CD4-positive, alpha-beta memory T cell (primary cell): ENCODE measurements at regions not wholly inside any gene's neighbourhood (a gene's known extent, or its start where the extent isn't known, plus 50 kb on each side); places are given as distances from the start of the nearest gene placed in this dataset.

Source experiments
- CTCF ChIA-PET: fragments of 350-600 bp; sonication (Branson Sonifier 250); formaldehyde crosslinking; loops from one replicate; lab custom pipeline; 2021; ENCODE audit warnings: inconsistent platforms; ENCODE audit not compliant: partially characterized antibody; lab: Charles Lee
- POLR2A ChIA-PET: fragments of 350-600 bp; sonication (Branson Sonifier 250); formaldehyde crosslinking; loops from one replicate; lab custom pipeline; 2021; ENCODE audit not compliant: partially characterized antibody; lab: Charles Lee
- DNase-seq, 5 donors: peaks; one replicate each; pipeline versions ENCODE4 v3.0.0 to v3.0.0-alpha.2; 2020 to 2022; ENCODE audit warnings: mixed read lengths in 1 of 5
- H3K27ac ChIP-seq: one replicate; pipeline ENCODE4 v1.7.0; 2013; ENCODE audit warnings: low read depth, low read length
- H3K27me3 ChIP-seq: 2 replicates; pipeline ENCODE4 v1.7.0; 2013; ENCODE audit warnings: mild to moderate bottlenecking, low read length, moderate library complexity; ENCODE audit not compliant: insufficient read depth
- H3K36me3 ChIP-seq: 2 replicates; pipeline ENCODE4 v1.7.0; 2013; ENCODE audit warnings: mild to moderate bottlenecking, low read length, moderate library complexity; ENCODE audit not compliant: insufficient read depth
- H3K4me1 ChIP-seq: 2 replicates; pipeline ENCODE4 v1.7.0; 2013; ENCODE audit warnings: mild to moderate bottlenecking, low read length, moderate library complexity; ENCODE audit not compliant: insufficient read depth
- H3K4me3 ChIP-seq, 2 donors: one replicate each; pipeline ENCODE4 v1.7.0; 2013; ENCODE audit warnings: low read length in 2 of 2, mild to moderate bottlenecking in 1 of 2
- H3K9me3 ChIP-seq, 2 donors: one replicate each; pipeline ENCODE4 v1.7.0; 2013; ENCODE audit warnings: low read length in 2 of 2, control low read depth in 1 of 2; ENCODE audit not compliant: control insufficient read depth in 1 of 2
- H3K27ac Mint-ChIP-seq, 7 donors: one replicate each; pipeline ENCODE4 v1.8.0; 2020 to 2021; ENCODE audit warnings: mixed read lengths in 7 of 7, mild to moderate bottlenecking in 6 of 7, inconsistent platforms in 3 of 7, moderate library complexity in 3 of 7
- H3K27me3 Mint-ChIP-seq, 2 donors: one replicate each; pipeline ENCODE4 v1.8.0; 2020 to 2021; ENCODE audit warnings: mixed read lengths in 2 of 2
- H3K36me3 Mint-ChIP-seq, 2 donors: one replicate each; pipeline ENCODE4 v1.8.0; 2020 to 2021; ENCODE audit warnings: mixed read lengths in 2 of 2, inconsistent platforms in 1 of 2, mild to moderate bottlenecking in 1 of 2
- H3K4me1 Mint-ChIP-seq, 4 donors: one replicate each; pipeline ENCODE4 v1.8.0; 2020 to 2021; ENCODE audit warnings: mixed read lengths in 4 of 4, mild to moderate bottlenecking in 1 of 4
- H3K4me3 Mint-ChIP-seq, 8 donors: one replicate each; pipeline ENCODE4 v1.8.0; 2020 to 2021; ENCODE audit warnings: mixed read lengths in 8 of 8, mild to moderate bottlenecking in 7 of 8, moderate library complexity in 6 of 8, inconsistent platforms in 3 of 8
- H3K9me3 Mint-ChIP-seq, 8 donors: one replicate each; pipeline ENCODE4 v1.8.0; 2020 to 2021; ENCODE audit warnings: mixed read lengths in 8 of 8, mild to moderate bottlenecking in 5 of 8, inconsistent platforms in 3 of 8, moderate library complexity in 1 of 8
- intact Hi-C: fragments of 100-400 bp; cut with micrococcal nuclease; formaldehyde crosslinking; loops from one replicate; pipeline ENCODE4 v1.15.1; 2023

- Mint-ChIP-seq H3K4me1 (no peaks in the 10 kb centered on the region), H3K27ac (no peak overlapping the region), H3K36me3 (no peaks in the 10 kb centered on the region), H3K4me3 (no peak overlapping the region), H3K27me3 (no peaks in the 10 kb centered on the region), H3K9me3 (peaks cover 0 to 7% (median 3%) of the 10 kb centered on the region in 8 donors)
- Histone ChIP-seq H3K27me3 (no peaks in the 10 kb centered on the region), H3K27ac (no peak overlapping the region), H3K36me3 (no peaks in the 10 kb centered on the region), H3K9me3 (no peaks in the 10 kb centered on the region), H3K4me1 (no peaks in the 10 kb centered on the region), H3K4me3 (no peak overlapping the region)
- ChIA-PET CTCF (no interaction called here), POLR2A (no interaction called here)
- intact Hi-C loops: no loop called here
- no peak for DNase-seq
These were observed 379.0 kb upstream of the CNTNAP2 start for GRCh38 chr7:145737617-145738016.

- intact Hi-C loops: no loop called here
- DNase-seq: no peak
- no peaks in the 10 kb centered on the region for H3K36me3 Mint-ChIP-seq
- ChIA-PET POLR2A (no interaction called here), CTCF (no interaction called here)
- Histone ChIP-seq H3K9me3 (no peaks in the 10 kb centered on the region), H3K27me3 (no peaks in the 10 kb centered on the region), H3K4me1 (no peaks in the 10 kb centered on the region), H3K27ac (no peak overlapping the region), H3K36me3 (no peaks in the 10 kb centered on the region), H3K4me3 (no peak overlapping the region)
- H3K27ac Mint-ChIP-seq: no peak overlapping the region
- peaks cover 0 to 10% (median 3%) of the 10 kb centered on the region in 8 donors for H3K9me3 Mint-ChIP-seq
- H3K4me1 Mint-ChIP-seq: no peaks in the 10 kb centered on the region
- no peak overlapping the region for H3K4me3 Mint-ChIP-seq
- H3K27me3 Mint-ChIP-seq: no peaks in the 10 kb centered on the region
These were observed 381.5 kb upstream of the CNTNAP2 start for GRCh38 chr7:145735061-145735460.

GRCh38 chr7:145732521-145732920 is 384.1 kb upstream of the CNTNAP2 start:
- Mint-ChIP-seq H3K4me1 (no peaks in the 10 kb centered on the region), H3K27ac (no peak overlapping the region), H3K36me3 (no peaks in the 10 kb centered on the region), H3K27me3 (no peaks in the 10 kb centered on the region), H3K4me3 (no peak overlapping the region), H3K9me3 (peaks cover 0 to 11% (median 3%) of the 10 kb centered on the region in 8 donors)
- no peaks in the 10 kb centered on the region for H3K27me3 ChIP-seq
- POLR2A ChIA-PET: no interaction called here
- no peaks in the 10 kb centered on the region for H3K36me3 ChIP-seq
- CTCF ChIA-PET: no interaction called here
- no peaks in the 10 kb centered on the region for H3K9me3 ChIP-seq
- intact Hi-C loops: no loop called here
- DNase-seq: no peak
- no peak overlapping the region for H3K4me3 ChIP-seq
- H3K4me1 ChIP-seq: no peaks in the 10 kb centered on the region
- H3K27ac ChIP-seq: no peak overlapping the region

- H3K36me3 Mint-ChIP-seq: no peaks in the 10 kb centered on the region
- no peaks in the 10 kb centered on the region for H3K27me3 Mint-ChIP-seq
These were observed 386.9 kb upstream of the CNTNAP2 start for GRCh38 chr7:145729691-145730090.

GRCh38 chr7:145718129-145718528 is 398.5 kb upstream of the CNTNAP2 start:
- H3K9me3 ChIP-seq: peaks cover 0 to 4% of the 10 kb centered on the region in 2 donors
- Mint-ChIP-seq H3K4me3 (no peak overlapping the region), H3K9me3 (peaks cover 0 to 9% (median 4%) of the 10 kb centered on the region in 8 donors), H3K27ac (no peak overlapping the region), H3K4me1 (no peaks in the 10 kb centered on the region), H3K27me3 (no peaks in the 10 kb centered on the region), H3K36me3 (no peaks in the 10 kb centered on the region)
- H3K36me3 ChIP-seq: no peaks in the 10 kb centered on the region
- CTCF ChIA-PET: no interaction called here
- DNase-seq: no peak
- H3K4me1 ChIP-seq: no peaks in the 10 kb centered on the region
- no peak overlapping the region for H3K4me3 ChIP-seq
- no peak overlapping the region for H3K27ac ChIP-seq
- no peaks in the 10 kb centered on the region for H3K27me3 ChIP-seq
- intact Hi-C loops: no loop called here
- POLR2A ChIA-PET: no interaction called here

More at GRCh38 chr7:145729691-145730090, 386.9 kb upstream of the CNTNAP2 start:
- intact Hi-C loops: no loop called here
- no peak for DNase-seq
- H3K9me3 ChIP-seq: no peaks in the 10 kb centered on the region
- no peak overlapping the region for H3K4me3 ChIP-seq
- H3K4me1 ChIP-seq: no peaks in the 10 kb centered on the region
- H3K9me3 Mint-ChIP-seq: peaks cover 0 to 7% (median 0%) of the 10 kb centered on the region in 8 donors
- ChIA-PET CTCF (no interaction called here), POLR2A (no interaction called here)
- no peaks in the 10 kb centered on the region for H3K4me1 Mint-ChIP-seq
- no peaks in the 10 kb centered on the region for H3K36me3 ChIP-seq
- no peak overlapping the region for H3K4me3 Mint-ChIP-seq
- H3K27ac Mint-ChIP-seq: no peak overlapping the region
- no peak overlapping the region for H3K27ac ChIP-seq
- H3K27me3 ChIP-seq: no peaks in the 10 kb centered on the region

GRCh38 chr7:145700488-145700887 is 416.1 kb upstream of the CNTNAP2 start:
- Mint-ChIP-seq H3K27me3 (no peaks in the 10 kb centered on the region), H3K4me1 (no peaks in the 10 kb centered on the region), H3K4me3 (no peak overlapping the region), H3K27ac (no peak overlapping the region), H3K9me3 (peaks cover 0 to 10% (median 0%) of the 10 kb centered on the region in 8 donors), H3K36me3 (no peaks in the 10 kb centered on the region)
- Histone ChIP-seq H3K4me3 (no peak overlapping the region), H3K27ac (no peak overlapping the region), H3K36me3 (no peaks in the 10 kb centered on the region), H3K27me3 (no peaks in the 10 kb centered on the region), H3K9me3 (no peaks in the 10 kb centered on the region), H3K4me1 (no peaks in the 10 kb centered on the region)
- DNase-seq: no peak
- POLR2A ChIA-PET: no interaction called here
- intact Hi-C loops: no loop called here
- CTCF ChIA-PET: no interaction called here

- no peaks in the 10 kb centered on the region for H3K36me3 ChIP-seq
- POLR2A ChIA-PET: no interaction called here
- H3K27me3 Mint-ChIP-seq: no peaks in the 10 kb centered on the region
- H3K4me1 ChIP-seq: no peaks in the 10 kb centered on the region
- H3K9me3 Mint-ChIP-seq: peaks cover 0 to 8% (median 0%) of the 10 kb centered on the region in 8 donors
- CTCF ChIA-PET: no interaction called here
- intact Hi-C loops: no loop called here
- H3K4me3 Mint-ChIP-seq: no peak overlapping the region
- no peaks in the 10 kb centered on the region for H3K4me1 Mint-ChIP-seq
- DNase-seq: no peak
- no peaks in the 10 kb centered on the region for H3K36me3 Mint-ChIP-seq
- H3K27me3 ChIP-seq: no peaks in the 10 kb centered on the region
- no peak overlapping the region for H3K4me3 ChIP-seq
- no peak overlapping the region for H3K27ac ChIP-seq
- H3K27ac Mint-ChIP-seq: no peak overlapping the region
- no peaks in the 10 kb centered on the region for H3K9me3 ChIP-seq
These were observed 417.9 kb upstream of the CNTNAP2 start for GRCh38 chr7:145698526-145699262.
